ENCODE measurements at regions not wholly inside any gene's neighbourhood (a gene's known extent, or its start where the extent isn't known, plus 50 kb on each side); places are given as distances from the start of the nearest gene placed in this dataset.

DNA sequence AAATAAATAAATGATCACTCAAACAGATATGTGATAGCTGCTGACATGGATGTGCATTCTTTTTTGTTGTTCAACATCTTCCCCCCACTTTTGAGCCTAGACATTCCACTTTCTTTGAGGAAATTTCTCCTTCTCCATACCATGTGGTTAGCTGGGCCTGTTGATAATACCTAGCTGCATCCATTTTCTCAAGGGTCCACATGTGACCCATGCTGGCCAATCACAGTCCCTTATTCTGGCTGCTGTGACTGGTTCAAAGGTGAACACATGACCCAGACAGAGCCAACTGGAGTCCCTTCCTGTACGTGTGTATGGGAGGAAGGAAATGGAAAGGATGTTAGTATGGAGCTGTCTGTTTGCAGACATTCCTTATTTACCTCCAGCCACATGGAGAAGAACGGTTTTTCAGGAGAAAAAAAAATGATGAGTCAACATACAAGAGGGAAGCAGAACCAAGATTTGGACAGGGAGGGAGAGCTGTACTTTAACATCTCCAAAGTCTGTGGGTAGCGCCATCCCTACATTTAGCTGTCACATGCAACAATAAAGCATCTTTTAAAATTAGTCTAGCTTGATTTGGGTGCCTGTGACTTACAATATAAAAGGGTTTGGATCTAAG, 391.7 kb upstream of the TBX3 start:
- DNase-seq (ENCODE audit: low read depth), result peak; percentile 4

DNA sequence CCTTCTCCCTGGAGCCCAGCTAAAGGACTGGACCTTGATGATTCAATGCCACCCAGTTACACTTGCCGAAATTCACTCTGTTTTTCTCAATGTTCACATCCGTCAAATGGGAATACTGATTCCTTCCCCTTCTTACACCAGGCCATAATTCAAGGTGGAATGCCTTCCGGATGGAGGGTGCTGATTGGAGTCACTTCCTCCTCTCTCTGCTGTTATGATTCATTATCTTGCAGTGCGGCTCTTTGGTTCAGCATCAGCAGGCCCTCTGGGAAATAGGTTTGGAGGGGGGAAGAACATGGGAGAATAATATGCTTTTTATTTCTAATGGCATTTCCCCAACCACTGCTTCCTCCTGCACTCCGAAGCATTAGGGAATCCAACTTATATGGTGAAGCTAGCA, 390.6 kb upstream of the TBX3 start:
- DNase-seq (ENCODE audit: low read depth), result no peak

DNA sequence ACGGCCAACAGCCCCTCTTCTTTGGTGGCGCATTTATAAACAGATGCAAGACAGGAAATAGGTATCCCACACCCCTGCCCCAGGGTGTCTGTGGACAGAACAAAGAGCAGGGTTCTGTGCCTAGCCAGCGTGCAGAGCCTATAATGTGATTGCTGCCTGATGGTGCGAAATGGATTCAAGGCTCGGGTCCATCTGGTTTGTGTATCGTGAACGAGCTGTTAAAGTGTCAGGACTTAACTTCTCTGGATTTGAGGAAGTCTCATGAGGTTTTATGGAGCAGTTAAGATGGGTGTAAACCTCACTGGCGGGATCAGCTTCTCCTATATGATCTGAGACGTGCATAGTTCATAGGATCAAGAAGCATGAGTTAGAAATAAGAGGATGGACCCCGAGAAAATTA, 388.7 kb upstream of the TBX3 start:
- no peak for DNase-seq (ENCODE audit: low read depth)

DNA sequence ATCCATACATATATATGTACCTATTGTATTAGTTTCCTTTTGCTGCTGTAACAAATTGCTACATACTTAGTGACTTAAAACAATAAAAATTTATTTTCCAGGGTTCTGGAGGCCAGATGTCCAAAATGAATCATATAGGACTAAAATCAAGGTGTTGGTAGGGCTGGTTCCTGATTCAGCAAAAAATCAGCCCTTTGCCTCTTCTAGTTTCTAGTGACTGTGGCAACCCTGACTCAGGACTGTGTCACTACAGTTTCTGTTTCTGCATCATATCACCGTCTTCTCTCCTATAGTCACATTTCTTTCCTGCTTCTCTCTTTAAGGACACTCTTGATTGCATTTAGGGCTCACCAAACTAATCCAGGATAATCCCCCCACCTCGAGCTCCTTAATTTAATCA, 386.3 kb upstream of the TBX3 start:
- no peak for DNase-seq (ENCODE audit: low read depth)

DNA sequence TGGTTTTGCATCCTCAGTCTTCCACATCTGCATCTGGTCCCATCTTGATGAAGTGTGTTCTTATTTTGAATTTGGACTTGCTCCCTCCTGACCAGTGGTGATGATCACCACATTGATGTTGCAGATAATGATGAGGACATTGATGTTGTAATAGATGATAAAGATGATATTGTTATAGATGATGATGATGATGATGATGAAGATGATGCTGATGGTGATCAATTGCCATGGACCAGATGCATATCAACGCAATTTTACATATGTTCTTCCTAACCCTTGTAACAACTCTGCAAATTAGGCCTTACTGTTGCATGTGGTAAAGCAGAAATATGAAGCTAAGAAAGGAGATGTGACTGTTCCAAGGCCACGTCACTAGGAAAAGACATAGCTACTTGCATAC, 380.3 kb upstream of the TBX3 start:
- DNase-seq (ENCODE audit: low read depth), result no peak

DNA sequence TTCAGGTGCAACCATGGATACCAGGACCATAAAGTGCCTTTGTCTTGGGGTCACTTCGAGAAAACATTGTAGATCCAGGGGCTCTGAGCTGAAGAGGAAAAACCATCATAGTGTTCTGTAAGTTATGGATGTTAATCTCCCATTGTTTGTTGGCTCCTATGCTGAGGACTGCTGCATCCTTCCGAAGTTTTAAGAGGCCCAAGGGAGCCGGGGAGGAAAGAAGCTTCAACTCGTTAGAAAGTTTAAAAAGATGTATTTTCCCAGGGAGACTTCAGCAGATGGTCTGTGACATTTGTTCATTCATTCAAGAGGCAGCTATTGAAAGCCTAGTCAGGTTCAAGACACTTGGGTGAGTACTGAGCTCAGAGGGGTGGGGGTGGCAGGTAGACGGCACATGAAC, 378.8 kb upstream of the TBX3 start:
- no peak for DNase-seq (ENCODE audit: low read depth)

DNA sequence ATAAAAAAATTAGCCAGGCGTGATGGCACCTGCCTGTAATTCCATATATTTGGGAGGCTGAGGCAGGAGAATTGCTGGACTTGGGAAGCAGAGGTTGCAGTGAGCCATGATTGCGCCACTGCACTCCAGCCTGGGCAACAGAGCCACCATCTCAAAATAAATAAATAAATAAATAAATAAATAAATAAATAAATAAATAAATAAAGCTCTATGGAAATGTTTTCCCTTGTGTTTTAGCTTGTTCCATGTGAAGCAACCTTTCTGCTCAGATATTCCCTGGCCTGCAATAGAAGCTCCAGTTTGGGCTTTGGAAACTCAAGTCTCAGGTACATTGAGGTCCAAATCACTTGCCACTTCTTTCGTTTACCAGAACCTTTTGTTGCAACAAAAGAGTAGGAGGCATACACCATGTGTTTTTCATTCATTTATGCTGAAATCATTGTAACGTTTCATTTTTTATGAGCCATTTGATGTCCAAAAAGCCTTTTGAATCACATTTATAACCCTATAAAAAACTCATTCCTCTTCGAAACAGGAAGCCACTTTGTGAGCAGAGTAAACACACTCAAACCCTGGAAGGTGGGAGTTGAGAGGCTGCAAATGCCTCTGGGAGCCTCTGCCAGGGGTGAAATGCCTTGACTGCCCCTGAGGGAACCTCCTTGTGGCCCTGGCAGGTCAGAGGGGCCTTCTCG, 376.6 kb upstream of the TBX3 start:
- no peak for DNase-seq (ENCODE audit: low read depth)

DNA sequence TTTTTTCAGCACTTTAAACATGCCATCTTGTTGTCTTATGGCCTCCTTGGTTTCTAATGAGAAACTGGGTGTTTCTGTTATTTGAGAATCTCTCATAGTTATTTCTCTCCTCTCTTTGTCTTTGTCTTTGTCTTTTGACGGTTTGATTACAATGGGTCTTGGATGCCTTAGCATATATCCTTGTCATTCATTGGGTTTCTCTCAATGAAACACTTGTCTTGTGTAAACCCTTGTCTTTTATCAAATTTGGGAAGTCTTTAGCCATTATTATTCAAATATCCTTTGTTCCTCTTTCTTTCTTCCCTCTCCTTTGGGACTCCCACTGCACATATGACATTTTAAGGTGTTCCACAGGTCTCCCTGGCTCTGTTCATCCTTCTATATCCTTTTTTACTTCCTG, 373.5 kb upstream of the TBX3 start:
- DNase-seq (ENCODE audit: low read depth), result no peak

DNA sequence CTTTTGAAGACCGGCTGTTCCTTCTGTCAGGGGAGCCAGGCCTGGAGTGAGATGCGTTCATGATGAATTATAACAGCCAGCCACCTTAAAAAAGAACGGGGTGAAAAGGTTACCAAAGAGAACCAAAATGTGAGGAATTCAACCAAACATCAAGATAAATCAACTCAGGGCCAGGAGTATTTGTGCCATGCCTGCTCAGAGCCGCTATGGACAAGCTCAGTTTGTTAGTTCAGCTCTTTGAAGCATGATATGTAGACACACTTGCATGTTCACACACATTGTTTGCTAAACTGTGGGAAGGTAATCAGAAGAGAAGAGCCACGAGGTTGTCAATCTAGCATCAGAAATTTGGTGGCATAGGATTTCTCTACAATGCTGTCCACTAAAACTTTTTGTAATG, 367.4 kb upstream of the TBX3 start:
- DNase-seq (ENCODE audit: low read depth), result no peak

DNA sequence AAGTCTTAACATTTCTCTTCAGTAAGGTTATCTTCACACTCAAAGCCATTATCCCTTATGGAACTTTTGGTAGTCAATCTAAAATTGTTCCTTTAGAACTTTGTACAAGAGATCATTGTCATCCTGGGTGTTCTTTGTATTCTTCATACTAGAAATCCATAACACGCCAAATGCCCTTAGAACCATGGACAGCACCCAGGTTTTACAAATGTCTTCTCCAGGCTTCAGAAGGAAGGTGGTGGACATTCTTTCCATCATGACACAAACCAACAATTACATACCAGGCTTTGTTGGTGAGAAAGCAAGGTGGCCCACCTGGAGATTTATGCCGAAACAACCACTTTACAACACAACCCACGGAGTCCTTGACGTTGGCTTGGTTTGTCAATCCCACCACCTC, 365.6 kb upstream of the TBX3 start:
- no peak for DNase-seq (ENCODE audit: low read depth)

DNA sequence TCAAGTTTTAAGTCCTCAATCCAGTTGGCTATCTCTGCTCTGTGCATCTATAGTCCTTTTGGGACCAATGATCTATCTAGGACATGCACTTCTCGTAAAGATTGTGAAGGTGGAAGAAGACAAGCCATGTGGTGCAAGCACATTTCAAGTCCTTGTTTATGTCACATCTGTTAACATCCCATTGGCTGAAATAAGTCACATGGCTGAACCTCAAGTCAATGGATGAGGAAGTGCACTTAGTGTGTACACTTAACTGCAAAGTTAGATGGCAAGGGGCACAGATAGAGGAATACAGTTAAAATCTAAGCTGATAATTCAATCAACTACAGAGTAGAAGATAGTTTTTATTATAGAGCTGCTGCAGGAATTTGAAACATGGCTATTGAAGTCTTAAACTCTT, 362.8 kb upstream of the TBX3 start:
- peak; percentile 11 for DNase-seq (ENCODE audit: low read depth)

DNA sequence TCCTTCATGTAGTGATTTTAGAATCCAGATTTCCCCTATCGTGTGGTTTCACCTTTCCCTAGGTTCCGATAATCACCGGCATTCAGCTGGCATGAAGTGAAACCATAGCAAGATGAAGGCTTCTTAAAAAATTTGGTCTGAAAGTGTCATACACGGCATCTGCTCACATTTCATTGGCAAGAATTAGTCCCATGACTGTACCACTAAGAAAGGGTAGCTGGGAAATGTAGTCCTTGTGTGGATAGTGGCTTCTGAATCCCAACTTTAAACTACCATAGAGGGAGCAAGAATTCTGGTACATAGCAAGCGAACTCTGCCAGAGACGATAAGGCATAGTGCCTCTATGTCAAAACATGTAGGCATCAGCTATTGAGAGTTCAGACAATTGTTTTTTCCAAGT, 360.1 kb upstream of the TBX3 start:
- no peak for DNase-seq (ENCODE audit: low read depth)

DNA sequence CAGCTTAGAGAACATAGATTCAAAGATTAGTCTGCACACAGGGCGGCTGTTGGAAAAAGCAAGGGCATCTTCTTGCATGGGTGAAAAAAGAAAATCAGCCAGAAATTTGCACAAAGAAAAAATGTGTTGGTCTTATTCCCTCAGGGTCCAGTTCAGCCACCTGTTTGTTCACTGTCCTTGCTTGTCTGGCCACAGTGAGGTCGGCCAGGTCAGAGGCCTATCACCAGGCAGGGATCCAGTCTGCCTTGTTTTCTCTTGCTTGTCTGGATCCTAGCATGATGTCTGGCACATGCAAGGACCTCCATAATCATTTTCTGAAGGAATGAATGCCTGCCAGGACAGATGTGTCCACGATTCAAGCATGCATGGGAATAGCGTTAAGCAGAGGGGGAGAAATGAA, 359.1 kb upstream of the TBX3 start:
- DNase-seq (ENCODE audit: low read depth), result no peak

DNA sequence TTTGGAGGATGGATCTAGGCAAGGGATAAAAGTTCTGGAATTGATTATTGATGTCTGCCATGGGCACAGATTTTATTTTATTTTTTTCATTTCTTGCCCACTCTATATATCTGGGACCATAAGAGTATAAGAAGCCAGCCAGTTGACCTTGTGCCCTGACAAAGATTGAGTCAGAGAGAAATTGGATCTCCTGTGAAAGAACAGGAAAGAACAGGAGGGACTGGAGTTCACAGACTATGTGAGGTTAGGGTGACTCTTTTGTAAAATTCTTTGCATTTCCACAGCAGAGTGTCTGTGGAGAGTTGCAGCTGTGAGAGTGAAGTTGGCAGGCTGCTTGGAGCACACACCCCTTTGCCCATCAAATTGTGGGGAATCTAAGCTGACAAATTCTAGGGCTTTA, 358.4 kb upstream of the TBX3 start:
- no peak for DNase-seq (ENCODE audit: low read depth)

DNA sequence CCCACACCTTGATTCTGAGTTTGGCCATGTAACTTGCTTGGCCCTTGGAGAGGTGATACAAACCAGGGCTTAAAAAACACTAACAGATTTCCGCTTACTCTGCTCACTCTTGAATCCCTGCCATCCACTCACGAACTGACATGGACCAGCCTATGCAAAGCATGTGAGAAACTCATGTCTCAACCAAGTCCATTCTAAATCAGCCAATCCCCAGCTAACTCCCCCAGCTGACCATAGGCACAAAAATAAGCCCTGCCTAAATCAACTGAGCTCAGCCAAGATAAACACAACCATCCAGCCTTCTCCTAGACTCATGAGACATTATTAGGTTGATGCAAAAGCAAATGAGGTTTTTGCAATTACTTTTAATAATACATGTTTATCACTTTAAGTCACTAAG, 353.9 kb upstream of the TBX3 start:
- no peak for DNase-seq (ENCODE audit: low read depth)

DNA sequence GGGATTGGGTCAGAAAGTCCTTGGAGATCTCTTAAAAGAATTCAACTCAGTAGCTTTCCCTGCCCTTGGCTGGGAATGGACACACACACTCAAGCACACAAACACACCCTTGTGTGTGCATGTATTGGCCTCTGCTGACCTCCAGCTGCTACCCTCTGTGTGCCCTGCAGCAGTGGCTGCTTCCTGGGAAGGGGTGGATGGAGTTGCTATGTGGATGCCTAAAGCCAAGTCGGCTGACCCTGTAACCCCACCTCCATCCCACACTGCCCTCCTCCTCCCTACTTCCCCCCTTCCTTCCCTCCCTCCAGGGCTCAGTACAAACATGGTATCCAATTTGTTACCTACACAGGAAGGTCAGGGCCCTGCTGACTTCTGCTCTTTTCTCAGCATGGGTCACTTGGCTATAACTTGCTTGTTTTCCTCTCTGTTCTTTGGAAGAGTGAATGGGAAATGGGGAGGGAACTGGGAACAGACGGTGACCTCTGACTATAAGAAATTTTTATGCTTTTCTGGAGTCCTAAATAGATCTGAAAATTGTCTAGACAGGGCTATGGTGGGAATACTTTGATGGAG, 351.6 kb upstream of the TBX3 start:
- no peak for DNase-seq (ENCODE audit: low read depth)

DNA sequence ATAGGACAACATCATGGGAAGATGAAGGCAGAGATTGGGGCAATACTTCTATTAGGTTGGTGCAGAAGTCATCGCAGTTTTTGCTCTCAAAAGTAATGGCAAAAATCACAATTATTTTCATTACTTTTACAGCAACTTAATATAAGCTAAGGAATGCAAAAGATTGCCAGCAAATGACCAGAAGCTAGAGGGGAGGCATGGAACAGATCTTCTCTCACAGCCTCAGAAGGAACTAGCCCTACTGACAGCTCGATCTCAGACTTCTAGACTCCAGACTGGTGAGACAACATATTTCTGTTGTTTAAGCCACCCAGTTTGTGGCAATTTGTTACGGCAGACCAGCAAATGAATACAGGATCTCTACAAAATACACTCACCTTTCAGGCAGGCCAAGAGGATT, 348.5 kb upstream of the TBX3 start:
- DNase-seq (ENCODE audit: low read depth), result no peak

DNA sequence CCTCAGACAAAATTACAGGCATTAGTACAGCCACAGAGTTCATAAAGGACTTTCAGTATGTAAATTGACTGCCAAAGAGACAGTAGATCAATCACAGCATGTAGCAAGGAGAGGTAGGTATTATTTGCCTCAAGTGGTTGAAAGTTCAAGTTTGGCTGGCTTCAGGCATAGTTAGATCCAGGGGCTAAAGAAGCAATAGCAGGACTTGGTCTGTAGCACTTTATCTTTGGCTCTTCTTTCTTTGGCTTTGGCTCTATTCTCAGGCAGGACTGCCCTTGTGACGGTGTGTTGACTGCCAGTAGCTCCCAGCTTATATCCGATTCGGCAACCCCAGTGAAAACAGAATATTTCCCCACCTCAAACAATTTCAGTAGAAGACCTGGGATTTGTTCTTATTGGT, 346.0 kb upstream of the TBX3 start:
- no peak for DNase-seq (ENCODE audit: low read depth)

DNA sequence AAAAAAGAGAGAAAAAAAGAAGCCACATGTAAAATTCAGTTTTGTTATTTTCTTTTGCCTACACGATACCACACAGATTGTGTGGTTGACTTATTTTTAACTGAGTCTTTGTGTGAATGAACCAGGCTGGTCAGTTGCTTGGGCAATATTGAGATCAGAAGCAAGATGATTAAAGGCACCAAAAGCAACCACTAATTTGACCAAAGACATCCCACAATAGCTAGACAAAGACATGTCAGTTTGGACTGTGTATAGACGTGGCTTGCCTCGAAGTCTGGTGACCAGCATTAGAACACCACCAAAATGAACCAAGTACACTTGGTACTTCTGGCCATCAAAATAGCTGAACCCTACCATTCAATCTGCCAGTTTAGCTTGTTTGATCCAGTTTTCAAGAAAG, 340.6 kb upstream of the TBX3 start:
- DNase-seq (ENCODE audit: low read depth), result no peak

DNA sequence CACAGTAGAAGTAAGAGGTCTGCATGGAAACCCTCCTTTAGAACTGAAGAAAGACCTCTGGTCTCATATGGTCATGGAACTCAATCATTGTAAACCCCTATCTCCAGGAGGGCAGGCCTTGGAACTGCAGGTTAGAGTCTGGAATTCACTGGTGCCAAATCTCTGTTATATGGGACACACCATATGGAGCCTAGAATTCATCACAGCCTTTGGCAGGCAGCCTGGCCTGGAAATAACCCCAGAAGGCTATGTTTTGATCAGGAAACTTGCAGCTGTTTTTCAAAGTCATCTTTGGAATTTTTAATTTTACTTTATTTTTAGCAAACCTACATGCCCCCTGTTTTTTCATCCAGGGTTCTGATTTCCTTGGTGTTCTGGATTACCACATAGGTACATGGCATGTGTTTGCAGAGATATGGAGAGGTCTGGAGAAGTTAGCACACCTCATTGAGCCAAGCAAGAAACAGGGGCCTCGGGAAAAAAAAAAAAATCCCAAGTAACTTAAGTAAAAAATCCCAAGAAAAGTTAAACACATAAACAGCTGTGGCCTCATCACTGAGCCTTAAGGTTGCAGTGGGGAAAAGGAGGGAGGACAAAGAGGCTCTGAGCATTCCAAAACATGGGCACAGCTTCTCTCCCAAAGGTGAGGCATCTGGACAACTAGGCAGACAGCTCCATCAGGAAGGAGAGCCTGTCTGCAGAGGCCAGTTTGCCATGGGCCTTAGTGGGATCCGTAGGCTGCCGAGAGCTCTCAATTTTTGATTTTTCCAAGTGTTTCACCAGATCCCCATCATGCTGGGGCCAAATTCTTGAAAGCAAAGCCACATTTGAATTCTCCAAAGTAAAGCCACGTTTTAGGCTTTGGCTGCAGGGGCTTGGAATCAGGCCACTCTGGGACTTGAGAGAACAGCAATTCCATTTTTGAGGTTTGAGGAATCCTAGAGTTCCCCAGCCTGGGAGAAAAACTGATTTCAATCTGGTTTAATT, 339.6 kb upstream of the TBX3 start:
- DNase-seq (ENCODE audit: low read depth), result no peak

DNA sequence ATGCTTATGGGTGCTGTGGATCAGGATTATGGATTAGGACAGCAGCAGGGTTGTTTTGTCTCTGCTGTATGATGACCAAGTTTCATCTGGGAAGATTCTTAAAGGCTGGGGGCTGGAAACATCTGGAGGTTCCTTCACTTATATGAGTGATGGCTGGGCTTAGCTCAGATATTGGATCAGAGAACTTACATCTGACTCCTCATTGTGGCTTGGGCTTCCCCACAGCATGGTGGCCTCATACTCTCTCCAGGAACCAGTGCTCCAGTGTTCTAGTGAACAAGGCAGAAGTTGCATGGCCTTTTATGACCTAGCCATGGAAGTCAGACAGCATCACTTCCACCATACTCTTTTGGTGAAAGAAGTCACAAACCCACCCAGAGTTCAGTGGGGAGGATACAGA, 336.1 kb upstream of the TBX3 start:
- DNase-seq (ENCODE audit: low read depth), result no peak

DNA sequence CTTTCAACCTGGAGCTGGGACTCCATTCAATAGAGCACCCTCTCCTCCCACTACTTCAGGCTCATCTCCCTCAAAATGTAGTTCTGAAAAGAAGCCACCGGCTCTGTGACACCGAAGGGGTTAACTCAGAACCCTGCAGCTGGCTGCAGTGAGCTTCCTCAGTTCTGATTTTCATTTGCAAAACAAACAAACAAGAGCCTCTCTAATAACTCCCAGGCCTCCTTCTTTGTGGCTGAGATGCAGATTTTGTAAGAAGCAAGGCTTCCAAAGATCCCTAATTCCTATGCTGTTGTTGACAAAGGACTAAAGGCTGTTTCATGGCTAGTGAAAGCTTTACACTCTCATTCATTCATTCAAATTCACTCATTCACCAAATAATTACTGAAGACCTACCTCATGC, 333.4 kb upstream of the TBX3 start:
- DNase-seq (ENCODE audit: low read depth), result no peak

All from CMK (cell line).